ENCODE measurements at regions not wholly inside any gene's neighbourhood (a gene's known extent, or its start where the extent isn't known, plus 50 kb on each side); places are given as distances from the start of the nearest gene placed in this dataset.

GRCh38 chr3:99586701-99587100, 51.7 kb upstream of the COL8A1 start:
- no peaks in the 10 kb centered on the region for H3K9me3 ChIP-seq
- WGBS, 2 donors, result 73 to 80% methylated on average over 3 of the region's 3 CpGs
- no peak overlapping the region for H3K27ac ChIP-seq
- no peak for DNase-seq
- TF ChIP-seq, protein P1, sequence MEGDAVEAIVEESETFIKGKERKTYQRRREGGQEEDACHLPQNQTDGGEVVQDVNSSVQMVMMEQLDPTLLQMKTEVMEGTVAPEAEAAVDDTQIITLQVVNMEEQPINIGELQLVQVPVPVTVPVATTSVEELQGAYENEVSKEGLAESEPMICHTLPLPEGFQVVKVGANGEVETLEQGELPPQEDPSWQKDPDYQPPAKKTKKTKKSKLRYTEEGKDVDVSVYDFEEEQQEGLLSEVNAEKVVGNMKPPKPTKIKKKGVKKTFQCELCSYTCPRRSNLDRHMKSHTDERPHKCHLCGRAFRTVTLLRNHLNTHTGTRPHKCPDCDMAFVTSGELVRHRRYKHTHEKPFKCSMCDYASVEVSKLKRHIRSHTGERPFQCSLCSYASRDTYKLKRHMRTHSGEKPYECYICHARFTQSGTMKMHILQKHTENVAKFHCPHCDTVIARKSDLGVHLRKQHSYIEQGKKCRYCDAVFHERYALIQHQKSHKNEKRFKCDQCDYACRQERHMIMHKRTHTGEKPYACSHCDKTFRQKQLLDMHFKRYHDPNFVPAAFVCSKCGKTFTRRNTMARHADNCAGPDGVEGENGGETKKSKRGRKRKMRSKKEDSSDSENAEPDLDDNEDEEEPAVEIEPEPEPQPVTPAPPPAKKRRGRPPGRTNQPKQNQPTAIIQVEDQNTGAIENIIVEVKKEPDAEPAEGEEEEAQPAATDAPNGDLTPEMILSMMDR (IDR thresholded peaks at IDR 0.05), result no peak
- no peak for TF ChIP-seq EP300 (IDR thresholded peaks at IDR 0.05)
- no peak for TF ChIP-seq POLR2AphosphoS5 (IDR thresholded peaks at IDR 0.05)
- no peak for TF ChIP-seq POLR2A (IDR thresholded peaks at IDR 0.05)
- no peaks in the 10 kb centered on the region for H3K4me1 ChIP-seq
- H3K36me3 ChIP-seq, result no peaks in the 10 kb centered on the region
- no peaks in the 10 kb centered on the region for H3K27me3 ChIP-seq
- H3K4me3 ChIP-seq, result no peak overlapping the region
- intact Hi-C loops (cut with DNase I), result no loop called here

DNA sequence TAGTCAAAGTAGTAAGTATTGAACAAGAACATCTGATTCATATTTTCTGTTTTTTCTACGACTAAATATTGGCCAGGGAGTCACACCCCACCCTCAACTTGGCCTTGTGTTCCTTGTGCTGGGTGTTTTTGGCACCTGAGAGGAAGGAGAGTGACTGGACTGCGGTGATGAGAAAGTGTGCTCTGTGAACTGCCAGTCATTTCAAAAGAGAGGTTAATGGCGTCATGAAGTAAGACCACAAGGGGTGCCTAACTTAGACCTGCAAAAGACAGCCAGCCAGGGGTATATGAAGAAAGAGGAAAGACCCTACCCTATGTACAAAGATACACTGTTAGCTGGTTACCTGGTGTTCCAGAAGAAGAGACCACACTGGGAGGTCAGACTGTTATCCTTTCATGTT, 58.4 kb upstream of the COL8A1 start:
- 78 to 85% methylated on average over 3 of the region's 3 CpGs for WGBS, 2 donors
- H3K27ac ChIP-seq, result no peak overlapping the region
- TF ChIP-seq, protein P1 (IDR thresholded peaks at IDR 0.05), result no peak
- TF ChIP-seq POLR2A (IDR thresholded peaks at IDR 0.05), result no peak
- TF ChIP-seq POLR2AphosphoS5 (IDR thresholded peaks at IDR 0.05), result no peak
- TF ChIP-seq EP300 (IDR thresholded peaks at IDR 0.05), result no peak
- intact Hi-C loops (cut with DNase I), result no loop called here
- no peak overlapping the region for H3K4me3 ChIP-seq
- H3K36me3 ChIP-seq, result no peaks in the 10 kb centered on the region
- no peaks in the 10 kb centered on the region for H3K9me3 ChIP-seq
- H3K4me1 ChIP-seq, result no peaks in the 10 kb centered on the region
- no peak for DNase-seq
- no peaks in the 10 kb centered on the region for H3K27me3 ChIP-seq

- H3K36me3 ChIP-seq, result no peaks in the 10 kb centered on the region
- no peak overlapping the region for H3K27ac ChIP-seq
- H3K4me1 ChIP-seq, result no peaks in the 10 kb centered on the region
- DNase-seq, result no peak
- intact Hi-C loops (cut with DNase I), result no loop called here
- H3K9me3 ChIP-seq, result no peaks in the 10 kb centered on the region
- no peaks in the 10 kb centered on the region for H3K27me3 ChIP-seq
- H3K4me3 ChIP-seq, result no peak overlapping the region
- 78 to 84% methylated on average over 4 of the region's 4 CpGs for WGBS, 2 donors
- TF ChIP-seq, protein P1 (IDR thresholded peaks at IDR 0.05), result no peak
- no peak for TF ChIP-seq POLR2A (IDR thresholded peaks at IDR 0.05)
- no peak for TF ChIP-seq POLR2AphosphoS5 (IDR thresholded peaks at IDR 0.05)
- no peak for TF ChIP-seq EP300 (IDR thresholded peaks at IDR 0.05)
Measured at GRCh38 chr3:99579246-99579645, 59.1 kb upstream of the COL8A1 start.

DNA sequence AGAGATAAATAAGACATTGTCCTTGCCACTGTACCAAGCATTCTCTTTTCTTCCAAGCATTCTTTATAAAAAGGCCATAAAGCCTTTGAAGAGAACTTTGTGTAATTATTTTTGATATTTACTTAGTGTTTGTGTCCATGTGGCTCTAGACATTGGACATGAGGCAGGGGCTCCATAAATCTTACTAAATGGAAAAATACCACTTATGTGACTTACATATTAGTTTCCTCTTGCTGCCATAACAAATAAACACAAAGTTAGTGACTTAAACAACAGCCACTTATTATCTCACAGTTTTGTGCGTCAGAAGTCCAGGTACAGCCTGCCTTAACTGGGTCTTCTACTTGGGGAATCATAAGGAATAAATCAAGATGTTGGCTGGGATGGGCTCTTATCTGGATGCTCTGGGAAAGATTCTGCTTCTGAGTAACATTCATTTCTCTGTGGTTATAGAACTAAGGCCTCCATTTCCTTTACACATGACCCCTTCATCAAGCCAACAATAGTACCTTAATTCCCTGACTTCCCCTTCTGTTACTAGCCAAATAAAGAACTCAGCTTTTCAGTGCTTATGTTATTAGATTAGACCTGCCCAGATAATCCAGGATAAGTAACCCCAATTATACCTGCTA, 59.9 kb upstream of the COL8A1 start:
- H3K4me1 ChIP-seq, result no peaks in the 10 kb centered on the region
- H3K27ac ChIP-seq, result no peak overlapping the region
- H3K4me3 ChIP-seq, result no peak overlapping the region
- no peaks in the 10 kb centered on the region for H3K36me3 ChIP-seq
- DNase-seq, result no peak
- TF ChIP-seq POLR2AphosphoS5 (IDR thresholded peaks at IDR 0.05), result no peak
- TF ChIP-seq, protein P1 (IDR thresholded peaks at IDR 0.05), result no peak
- no peak for TF ChIP-seq POLR2A (IDR thresholded peaks at IDR 0.05)
- TF ChIP-seq EP300 (IDR thresholded peaks at IDR 0.05), result no peak
- H3K9me3 ChIP-seq, result no peaks in the 10 kb centered on the region
- 79 to 82% methylated on average over 1 of the region's 1 CpG for WGBS, 2 donors
- H3K27me3 ChIP-seq, result no peaks in the 10 kb centered on the region
- intact Hi-C loops (cut with DNase I), result no loop called here

Data from sigmoid colon (tissue), 6 donors.